HCT116 (cell line): ENCODE measurements at regions not wholly inside any gene's neighbourhood (a gene's known extent, or its start where the extent isn't known, plus 50 kb on each side); places are given as distances from the start of the nearest gene placed in this dataset.

ENCODE experiments used
- ATAC-seq: fragments of 200-7000 bp; cut with Tn5 transposase; 2 replicates; pipeline ENCODE4 v1.9.1; 2020; ENCODE audit warnings: mild to moderate bottlenecking, moderate library complexity
- BruUV-seq: library from RNA; stranded (reverse); fragments of 400-500 nt; replicated peaks from 2 replicates; lab custom pipeline; 2021; lab: Mats Ljungman, UMichigan
- CTCF ChIA-PET: fragments of 300-600 bp; sonication (Branson Sonifier 250); formaldehyde crosslinking; loops from one replicate; lab custom pipeline; 2021; ENCODE audit warnings: antibody characterized with exemption; lab: Charles Lee
- POLR2A ChIA-PET: fragments of 300-600, 350-600 bp; sonication (Branson Sonifier 250); formaldehyde crosslinking; loops from one replicate; lab custom pipeline; 2021; ENCODE audit warnings: antibody characterized with exemption; lab: Charles Lee
- RAD21 ChIA-PET, 2 experiments: fragments of 300-600 bp; sonication (Branson Sonifier 250); formaldehyde crosslinking; loops; one replicate each; lab custom pipeline; 2023; ENCODE audit warnings: low total read pairs in 2 of 2; ENCODE audit not compliant: uncharacterized antibody in 2 of 2, unreplicated experiment in 2 of 2, low non-redundant PET in 1 of 2; lab: Charles Lee
- DNase-seq: peaks from one replicate; pipeline ENCODE4 v3.0.0-alpha.2; 2010; ENCODE audit warnings: low read depth, low spot score
- H2AFZ ChIP-seq: fragments of 200-600 bp; shearing (Covaris generic), sonication (generic); 2 replicates; pipeline ENCODE4 v1.6.1; 2017; ENCODE audit warnings: low read depth, mixed run types, mixed read lengths, antibody characterized with exemption, low read length; ENCODE audit not compliant: poor library complexity, severe bottlenecking
- H3K27ac ChIP-seq: 2 replicates; pipeline ENCODE4 v1.5.1; 2012; ENCODE audit warnings: low read depth, low read length
- H3K27me3 ChIP-seq: fragments of 200-600 bp; sonication (generic); 2 replicates; pipeline ENCODE4 v1.6.1; 2016; ENCODE audit warnings: mixed run types, low read length, mixed read lengths; ENCODE audit not compliant: insufficient read depth
- H3K36me3 ChIP-seq, 2 experiments: fragments of 200-500 bp in 1 of 2; fragments of 200-600 bp in 1 of 2; sonication (Bioruptor generic) in 1 of 2; sonication (generic) in 1 of 2; 2 replicates each; pipeline versions ENCODE4 v1.5.1 to v1.6.1; 2014 to 2016; ENCODE audit warnings: low read length in 2 of 2, inconsistent platforms in 1 of 2, mixed read lengths in 1 of 2, mixed run types in 1 of 2; ENCODE audit not compliant: insufficient read depth in 2 of 2, control insufficient read depth in 1 of 2
- H3K4me1 ChIP-seq, 2 experiments: fragments of 200-600 bp in 1 of 2; sonication (generic) in 1 of 2; 2 replicates each; pipeline versions ENCODE4 v1.5.1 to v1.6.1; 2012 to 2017; ENCODE audit warnings: low read length in 2 of 2, inconsistent platforms in 1 of 2, mild to moderate bottlenecking in 1 of 2, mixed read lengths in 1 of 2, mixed run types in 1 of 2, moderate library complexity in 1 of 2; ENCODE audit not compliant: insufficient read depth in 2 of 2, control insufficient read depth in 1 of 2
- H3K4me2 ChIP-seq: fragments of 200-600 bp; sonication (generic); 2 replicates; pipeline ENCODE4 v1.6.1; 2017; ENCODE audit warnings: mixed run types, low read length, mixed read lengths
- H3K4me3 ChIP-seq, 2 experiments: fragments of 200-600 bp in 1 of 2; sonication (generic) in 1 of 2; replicated peaks in 1 of 2; 2 replicates each; pipeline ENCODE4 v1.5.1; 2011 to 2016; ENCODE audit warnings: low read length in 2 of 2, control low read depth in 1 of 2, low read depth in 1 of 2, mild to moderate bottlenecking in 1 of 2, mixed read lengths in 1 of 2, mixed run types in 1 of 2
- H3K79me2 ChIP-seq: fragments of 200-600 bp; sonication (generic); 2 replicates; pipeline ENCODE4 v1.6.1; 2017; ENCODE audit warnings: mild to moderate bottlenecking, mixed run types, low read length, moderate library complexity, mixed read lengths; ENCODE audit not compliant: insufficient read depth
- H3K9ac ChIP-seq: fragments of 200-600 bp; sonication (generic); 2 replicates; pipeline ENCODE4 v1.6.1; 2016; ENCODE audit warnings: low read length, mixed read lengths
- H3K9me2 ChIP-seq: fragments of 200-600 bp; sonication (generic), shearing (Covaris generic); 2 replicates; pipeline ENCODE4 v1.6.1; 2017; ENCODE audit warnings: mixed run types, mild to moderate bottlenecking, moderate library complexity; ENCODE audit not compliant: insufficient read depth
- H3K9me3 ChIP-seq, 2 experiments: fragments of 200-500 bp in 1 of 2; fragments of 200-600 bp in 1 of 2; sonication (Bioruptor generic) in 1 of 2; sonication (generic) in 1 of 2; 2 replicates each; pipeline ENCODE4 v1.6.1; 2014 to 2017; ENCODE audit warnings: low read length in 2 of 2, mixed read lengths in 2 of 2, inconsistent platforms in 1 of 2, low read depth in 1 of 2, mild to moderate bottlenecking in 1 of 2, mixed run types in 1 of 2, moderate library complexity in 1 of 2; ENCODE audit not compliant: control insufficient read depth in 1 of 2, insufficient read depth in 1 of 2
- H4K20me1 ChIP-seq: fragments of 200-600 bp; sonication (generic), shearing (Covaris generic); 2 replicates; pipeline ENCODE4 v1.6.1; 2017; ENCODE audit warnings: mixed run types, mild to moderate bottlenecking, moderate library complexity; ENCODE audit not compliant: insufficient read depth
- CEBPB ChIP-seq: IDR thresholded peaks from 2 replicates; pipeline ENCODE4 v1.6.1; 2012; ENCODE audit warnings: low read depth
- EZH2phosphoT487 ChIP-seq: fragments of 200-600 bp; IDR thresholded peaks from 2 replicates; pipeline ENCODE4 v1.6.1; 2018; ENCODE audit warnings: antibody characterized with exemption, borderline replicate concordance
- JUND ChIP-seq: IDR thresholded peaks from 2 replicates; pipeline ENCODE4 v1.6.1; 2012
- SP1 ChIP-seq: IDR thresholded peaks from 2 replicates; pipeline ENCODE4 v1.6.1; 2012; ENCODE audit warnings: low read depth
- intact Hi-C: fragments of 100-400 bp; cut with micrococcal nuclease; formaldehyde crosslinking; loops from 2 replicates; pipeline ENCODE4 v1.10.0; 2022
- TF ChIP-seq, protein P1 (sequence below): IDR thresholded peaks from 2 replicates; pipeline ENCODE4 v1.6.1; 2012; ENCODE audit warnings: low read depth
- TF ChIP-seq, protein P2 (sequence below): IDR thresholded peaks from 2 replicates; pipeline ENCODE4 v1.6.1; 2011; ENCODE audit warnings: mild to moderate bottlenecking, low read length, moderate library complexity; ENCODE audit not compliant: insufficient replicate concordance; ENCODE audit errors: extremely low read depth

DNA sequence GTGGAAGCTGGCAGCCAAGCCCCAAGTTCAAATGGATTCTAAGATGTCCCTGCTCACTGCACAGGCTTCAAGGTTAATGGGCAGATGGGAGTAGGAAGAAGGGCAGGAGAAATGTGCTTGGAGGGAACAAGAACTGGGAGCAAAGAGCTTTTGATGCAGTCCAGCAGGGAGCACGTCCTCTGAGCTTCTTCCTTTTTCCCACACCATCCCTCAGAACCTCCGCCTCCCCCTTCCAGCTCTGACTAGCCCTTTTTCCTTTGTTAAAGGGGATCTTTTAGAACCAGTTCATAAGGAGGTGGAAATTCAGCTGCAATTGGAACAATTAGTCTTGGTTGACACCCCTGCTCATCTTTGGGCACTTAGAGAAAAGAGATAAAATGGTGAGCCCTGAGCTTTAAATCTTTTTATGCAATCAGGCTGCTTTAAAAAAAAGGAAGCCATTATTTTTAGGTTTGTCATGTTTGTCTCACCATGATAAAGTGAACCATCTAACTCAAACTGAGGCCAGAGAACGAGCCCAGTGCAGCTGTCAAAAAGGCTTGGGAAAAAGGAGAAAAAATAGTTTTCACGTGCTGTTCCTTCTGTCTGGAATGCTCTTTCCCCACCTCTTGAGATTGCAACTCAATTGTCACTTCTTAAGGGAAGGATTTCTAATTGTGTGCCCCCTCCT is 135.8 kb upstream of the IL1RAPL2 start (continued):
- TF ChIP-seq, protein P1, sequence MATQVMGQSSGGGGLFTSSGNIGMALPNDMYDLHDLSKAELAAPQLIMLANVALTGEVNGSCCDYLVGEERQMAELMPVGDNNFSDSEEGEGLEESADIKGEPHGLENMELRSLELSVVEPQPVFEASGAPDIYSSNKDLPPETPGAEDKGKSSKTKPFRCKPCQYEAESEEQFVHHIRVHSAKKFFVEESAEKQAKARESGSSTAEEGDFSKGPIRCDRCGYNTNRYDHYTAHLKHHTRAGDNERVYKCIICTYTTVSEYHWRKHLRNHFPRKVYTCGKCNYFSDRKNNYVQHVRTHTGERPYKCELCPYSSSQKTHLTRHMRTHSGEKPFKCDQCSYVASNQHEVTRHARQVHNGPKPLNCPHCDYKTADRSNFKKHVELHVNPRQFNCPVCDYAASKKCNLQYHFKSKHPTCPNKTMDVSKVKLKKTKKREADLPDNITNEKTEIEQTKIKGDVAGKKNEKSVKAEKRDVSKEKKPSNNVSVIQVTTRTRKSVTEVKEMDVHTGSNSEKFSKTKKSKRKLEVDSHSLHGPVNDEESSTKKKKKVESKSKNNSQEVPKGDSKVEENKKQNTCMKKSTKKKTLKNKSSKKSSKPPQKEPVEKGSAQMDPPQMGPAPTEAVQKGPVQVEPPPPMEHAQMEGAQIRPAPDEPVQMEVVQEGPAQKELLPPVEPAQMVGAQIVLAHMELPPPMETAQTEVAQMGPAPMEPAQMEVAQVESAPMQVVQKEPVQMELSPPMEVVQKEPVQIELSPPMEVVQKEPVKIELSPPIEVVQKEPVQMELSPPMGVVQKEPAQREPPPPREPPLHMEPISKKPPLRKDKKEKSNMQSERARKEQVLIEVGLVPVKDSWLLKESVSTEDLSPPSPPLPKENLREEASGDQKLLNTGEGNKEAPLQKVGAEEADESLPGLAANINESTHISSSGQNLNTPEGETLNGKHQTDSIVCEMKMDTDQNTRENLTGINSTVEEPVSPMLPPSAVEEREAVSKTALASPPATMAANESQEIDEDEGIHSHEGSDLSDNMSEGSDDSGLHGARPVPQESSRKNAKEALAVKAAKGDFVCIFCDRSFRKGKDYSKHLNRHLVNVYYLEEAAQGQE = no peak

DNA sequence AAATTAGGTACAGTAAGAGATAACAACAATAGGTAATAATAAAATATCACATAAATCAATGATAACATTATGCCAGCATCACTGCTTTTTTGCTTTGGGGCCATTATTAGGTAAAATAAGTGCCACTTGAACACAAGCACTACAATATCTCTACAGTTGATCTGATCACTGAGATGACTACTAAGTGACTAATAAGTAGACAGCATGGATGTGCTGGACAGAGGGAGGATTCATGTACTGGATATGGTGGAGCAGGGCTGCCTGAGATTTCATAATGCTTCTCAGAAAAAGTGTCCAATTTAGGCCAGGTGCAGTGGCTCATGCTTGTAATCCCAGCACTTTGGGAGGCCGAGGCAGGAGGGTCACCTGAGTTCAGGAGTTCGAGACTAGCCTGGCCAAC is 137.8 kb upstream of the IL1RAPL2 start:
- no peaks in the 10 kb centered on the region for H3K9me3 ChIP-seq
- H3K4me1 ChIP-seq = no peaks in the 10 kb centered on the region
- no peak overlapping the region for H2AFZ ChIP-seq
- ATAC-seq = no peak
- no peaks in the 10 kb centered on the region for H3K36me3 ChIP-seq
- no peaks in the 10 kb centered on the region for H3K79me2 ChIP-seq
- ChIA-PET RAD21 (no interaction called here), CTCF (no interaction called here), POLR2A (no interaction called here)
- no peak overlapping the region for H3K4me3 ChIP-seq
- no TSS peak for BruUV-seq
- H3K9me2 ChIP-seq = no peaks in the 10 kb centered on the region
- TF ChIP-seq, protein P2, sequence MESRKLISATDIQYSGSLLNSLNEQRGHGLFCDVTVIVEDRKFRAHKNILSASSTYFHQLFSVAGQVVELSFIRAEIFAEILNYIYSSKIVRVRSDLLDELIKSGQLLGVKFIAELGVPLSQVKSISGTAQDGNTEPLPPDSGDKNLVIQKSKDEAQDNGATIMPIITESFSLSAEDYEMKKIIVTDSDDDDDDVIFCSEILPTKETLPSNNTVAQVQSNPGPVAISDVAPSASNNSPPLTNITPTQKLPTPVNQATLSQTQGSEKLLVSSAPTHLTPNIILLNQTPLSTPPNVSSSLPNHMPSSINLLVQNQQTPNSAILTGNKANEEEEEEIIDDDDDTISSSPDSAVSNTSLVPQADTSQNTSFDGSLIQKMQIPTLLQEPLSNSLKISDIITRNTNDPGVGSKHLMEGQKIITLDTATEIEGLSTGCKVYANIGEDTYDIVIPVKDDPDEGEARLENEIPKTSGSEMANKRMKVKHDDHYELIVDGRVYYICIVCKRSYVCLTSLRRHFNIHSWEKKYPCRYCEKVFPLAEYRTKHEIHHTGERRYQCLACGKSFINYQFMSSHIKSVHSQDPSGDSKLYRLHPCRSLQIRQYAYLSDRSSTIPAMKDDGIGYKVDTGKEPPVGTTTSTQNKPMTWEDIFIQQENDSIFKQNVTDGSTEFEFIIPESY = no peak
- TF ChIP-seq EZH2phosphoT487 (no peak), JUND (no peak), SP1 (no peak), CEBPB (no peak)
- intact Hi-C loops = no loop called here
- H3K27me3 ChIP-seq = peaks cover 3% of the 10 kb centered on the region; the same call in 1 of the 2 replicates
- H3K4me2 ChIP-seq = no peak overlapping the region
- H4K20me1 ChIP-seq = no peaks in the 10 kb centered on the region
- no peak for DNase-seq
- H3K27ac ChIP-seq = no peak overlapping the region
- no peak overlapping the region for H3K9ac ChIP-seq
